HG03108 (cell line): ENCODE measurements at regions not wholly inside any gene's neighbourhood (a gene's known extent, or its start where the extent isn't known, plus 50 kb on each side); places are given as distances from the start of the nearest gene placed in this dataset.
"Not testable (repeated sequence)": the region's sequence is repeated elsewhere in the genome, so short reads cannot be mapped to it uniquely, and the experiment has no call there.

Source experiments
- ATAC-seq: cut with Tn5 transposase; IDR thresholded peaks from one replicate; pipeline ENCODE4 v1.9.1; 2021; ENCODE audit warnings: moderate library complexity; ENCODE audit not compliant: unreplicated experiment

DNA sequence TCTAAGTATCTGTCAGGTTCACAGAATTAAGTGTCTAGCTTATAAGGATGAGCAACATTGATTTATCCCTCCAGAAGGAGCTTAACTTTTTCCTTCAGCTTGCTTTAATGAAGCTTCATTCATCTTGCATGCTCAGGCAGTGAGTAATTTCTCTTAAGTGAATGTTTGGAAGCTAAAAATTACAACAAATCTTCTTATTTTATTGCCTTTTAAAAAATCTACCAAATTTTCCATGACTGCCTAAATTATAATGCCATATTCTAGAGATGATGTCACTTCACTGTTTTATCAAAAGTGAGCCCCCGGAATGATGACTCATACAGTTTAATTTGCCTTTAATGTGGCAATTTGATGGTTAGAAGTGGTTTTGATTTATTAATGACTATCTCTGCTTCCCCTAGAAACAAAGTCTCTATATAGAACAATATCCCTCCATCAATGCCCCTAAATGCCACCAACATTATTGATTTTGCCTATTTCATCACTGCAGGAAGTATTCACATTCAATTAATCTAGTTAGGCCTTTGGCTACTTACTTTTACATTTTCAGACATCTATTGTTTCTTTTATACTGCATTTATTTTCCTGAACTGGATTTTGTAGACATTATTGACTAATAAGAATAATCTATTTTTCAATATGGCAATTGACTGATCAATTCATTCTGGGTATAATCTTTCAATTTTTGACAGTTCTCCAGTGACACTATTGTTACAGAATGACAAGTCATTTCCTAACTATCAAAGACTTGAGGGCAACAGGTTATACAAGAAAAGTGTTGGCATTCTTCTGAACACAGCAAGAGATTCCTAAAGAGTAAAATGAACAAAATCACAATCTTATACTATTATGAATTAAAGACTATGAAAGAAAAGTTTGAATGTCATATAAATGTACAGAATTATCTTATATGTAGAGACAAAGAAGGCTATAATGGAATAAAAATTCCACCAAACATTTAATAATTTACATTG is 139.3 kb upstream of the ODAD2 start:
- ATAC-seq = no peak

DNA sequence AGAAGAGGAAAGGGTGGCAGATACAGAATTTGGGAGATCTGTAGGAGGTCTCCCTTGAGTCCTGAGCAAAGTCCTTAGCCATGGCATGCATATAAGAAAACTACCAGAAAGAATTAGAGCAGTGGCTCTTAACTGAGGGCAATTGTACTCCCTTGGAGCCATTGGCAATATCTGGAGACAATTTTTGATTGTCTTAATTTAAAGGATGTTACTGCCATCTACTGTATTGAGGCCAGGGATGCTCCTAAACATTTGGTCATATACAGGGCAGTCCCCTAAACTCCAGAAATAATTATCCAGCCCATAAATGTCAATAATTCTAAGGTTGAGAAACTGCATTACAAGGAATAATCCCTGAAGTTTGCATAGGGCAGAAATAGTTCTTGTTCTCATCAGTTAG is 136.4 kb upstream of the ODAD2 start:
- ATAC-seq = no peak

DNA sequence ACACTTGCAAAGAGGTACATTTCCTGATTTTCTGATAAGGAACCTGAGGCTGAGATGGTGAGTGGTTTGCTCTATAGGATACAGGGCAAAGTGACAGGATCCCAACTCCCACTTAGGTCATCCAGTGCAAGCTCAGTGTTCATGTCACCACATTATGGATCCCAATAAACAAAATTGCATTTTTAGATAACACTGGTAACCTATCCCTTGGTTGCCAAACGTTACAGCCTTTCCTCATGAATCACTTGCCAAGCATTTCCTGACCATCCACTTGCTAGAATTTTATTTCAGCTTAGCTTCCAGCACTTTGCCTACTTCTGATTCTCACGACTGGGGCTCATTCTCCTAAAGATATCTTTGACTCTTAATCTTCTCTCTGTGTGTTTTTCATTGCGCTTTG is 131.4 kb upstream of the ODAD2 start:
- ATAC-seq = no peak

GRCh38 chr10:28127881-28128280 is 129.0 kb upstream of the ODAD2 start:
- ATAC-seq = no peak

GRCh38 chr10:28125701-28126100 is 126.8 kb upstream of the ODAD2 start:
- no peak for ATAC-seq

DNA sequence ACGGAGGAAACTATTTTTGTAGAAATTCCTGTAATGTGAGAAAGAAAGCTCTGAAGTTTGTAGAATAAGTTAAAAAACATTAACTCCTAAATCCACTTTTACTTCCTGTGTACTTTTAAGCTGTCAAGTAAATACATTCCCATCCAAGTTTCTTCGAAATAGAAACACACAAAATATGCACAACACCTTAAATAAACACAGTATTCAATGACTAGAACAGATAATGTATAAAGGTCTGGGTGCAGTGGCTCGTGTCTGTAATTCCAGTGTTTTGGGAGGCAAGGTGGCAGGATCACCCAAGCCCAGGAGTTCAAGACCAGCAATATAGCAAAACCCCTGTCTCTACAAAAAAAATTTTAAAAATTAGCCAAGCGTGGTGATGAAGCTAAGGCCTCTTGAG is 121.9 kb upstream of the ODAD2 start:
- ATAC-seq = no peak

GRCh38 chr10:28120043-28120749 is 121.3 kb upstream of the ODAD2 start:
- no peak for ATAC-seq

DNA sequence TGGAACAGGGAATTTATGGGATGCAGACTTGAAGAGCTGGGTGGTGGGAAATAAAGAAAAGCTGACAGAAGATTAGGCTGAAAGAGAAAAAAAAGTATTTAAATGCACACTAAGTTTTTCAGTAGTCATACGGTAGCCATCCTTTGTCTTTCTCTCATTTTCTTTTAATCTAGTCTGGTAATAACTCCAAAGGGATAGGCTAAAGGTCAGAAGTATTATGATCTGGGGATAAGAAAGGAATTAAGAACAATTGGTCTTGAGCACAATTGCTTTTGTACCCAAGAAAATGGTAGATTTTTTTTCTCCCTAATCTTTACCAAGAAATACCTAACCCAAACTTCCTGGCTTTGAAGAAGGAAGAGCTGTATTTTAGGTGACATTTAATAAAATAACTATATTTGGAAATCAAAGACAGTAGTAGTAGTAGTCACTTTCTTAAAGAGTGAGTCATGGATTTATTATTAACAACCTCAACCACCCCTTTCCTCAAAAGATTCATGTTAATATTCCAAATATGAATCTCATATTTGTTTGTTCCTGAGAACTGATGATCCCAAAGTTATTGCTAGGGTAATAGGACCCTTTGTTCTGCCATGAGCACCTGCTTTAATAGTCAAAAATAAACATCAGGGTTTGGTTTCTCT is 120.2 kb upstream of the ODAD2 start:
- ATAC-seq = no peak

GRCh38 chr10:28113202-28113601 is 114.3 kb upstream of the ODAD2 start:
- ATAC-seq = no peak

DNA sequence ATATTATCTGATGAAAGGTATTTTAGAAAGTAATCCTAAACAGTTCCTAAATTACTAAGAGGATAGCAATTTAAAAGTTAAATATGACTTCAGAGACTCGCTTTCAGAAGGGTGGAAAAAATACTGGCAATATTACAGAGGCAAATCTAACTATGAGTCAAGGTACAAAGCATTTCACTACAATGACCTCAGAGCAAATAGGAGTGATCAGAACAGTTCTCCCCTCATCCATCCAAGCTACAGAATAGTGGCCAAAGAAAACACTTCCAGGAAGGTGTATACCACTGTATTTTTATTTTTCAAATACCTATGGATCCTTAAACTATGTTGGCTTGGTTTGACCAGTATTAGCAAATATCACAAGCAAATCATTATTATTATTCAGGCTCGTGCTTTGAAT is 112.8 kb upstream of the ODAD2 start:
- ATAC-seq = no peak

DNA sequence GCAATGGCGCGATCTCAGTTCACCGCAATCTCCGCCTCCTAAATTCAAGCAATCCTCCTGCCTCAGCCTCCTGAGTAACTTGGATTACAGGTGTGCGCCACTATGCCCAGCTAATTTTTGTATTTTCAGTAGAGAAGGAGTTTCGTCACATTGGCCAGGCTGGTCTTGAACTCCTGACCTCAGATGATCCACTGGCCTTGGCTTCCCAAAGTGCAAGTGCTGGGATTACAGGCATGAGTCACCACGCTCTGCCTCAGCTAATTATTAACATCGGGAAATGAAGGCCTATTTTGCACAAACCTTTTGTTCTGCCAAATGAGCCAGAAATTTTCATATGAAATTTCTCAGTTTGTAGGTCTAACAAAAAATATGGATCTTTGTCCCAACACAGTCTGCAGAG is 106.7 kb upstream of the ODAD2 start:
- ATAC-seq = no peak

- no peak for ATAC-seq
These were observed 98.8 kb upstream of the ODAD2 start for GRCh38 chr10:28097633-28098032.

DNA sequence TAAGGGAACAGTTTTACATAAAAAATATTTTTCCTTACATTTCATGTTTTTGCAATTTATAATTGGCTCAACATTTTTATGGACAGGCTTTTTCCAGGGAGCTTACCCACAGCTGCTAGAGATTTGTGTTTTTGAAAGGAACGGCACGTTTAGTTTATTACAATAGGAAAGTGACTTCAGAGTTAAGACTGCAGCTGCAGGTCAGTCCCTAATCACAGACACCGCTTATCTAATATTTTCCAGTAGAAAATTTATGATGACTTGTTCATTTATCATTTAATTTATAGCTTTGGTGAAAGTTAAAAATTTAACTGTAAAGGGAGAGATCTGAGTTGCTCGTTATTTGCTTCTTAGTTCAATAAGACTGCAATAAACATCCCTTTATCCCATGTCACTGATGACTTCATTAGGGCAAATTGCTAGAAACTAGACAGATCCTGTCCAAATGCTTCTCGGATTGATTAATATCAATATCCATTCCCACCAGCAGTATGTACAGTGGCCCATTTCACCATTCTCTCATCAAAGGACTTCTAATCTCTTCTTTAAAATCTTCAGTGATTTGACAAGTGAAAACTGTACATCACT is 97.0 kb upstream of the ODAD2 start:
- ATAC-seq = no peak

DNA sequence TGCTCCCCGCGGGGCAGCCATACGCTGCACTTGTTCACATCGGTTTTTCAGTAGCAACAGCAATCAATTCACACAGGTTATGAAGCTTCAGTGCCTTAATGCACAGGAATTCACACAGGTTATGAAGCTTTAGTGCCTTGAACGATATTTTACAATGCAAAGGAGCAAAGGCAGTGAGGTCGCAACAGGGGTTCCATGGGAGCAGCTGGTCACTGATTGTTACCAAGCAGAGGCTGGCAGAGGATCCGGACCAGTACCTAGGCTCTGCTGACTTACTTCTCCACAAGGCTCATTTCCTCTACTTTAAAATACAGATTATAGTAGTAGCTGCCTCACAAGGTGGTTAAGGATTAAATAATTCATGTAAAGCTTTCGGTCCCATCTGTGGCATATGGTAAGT is 95.2 kb upstream of the ODAD2 start:
- no peak for ATAC-seq

DNA sequence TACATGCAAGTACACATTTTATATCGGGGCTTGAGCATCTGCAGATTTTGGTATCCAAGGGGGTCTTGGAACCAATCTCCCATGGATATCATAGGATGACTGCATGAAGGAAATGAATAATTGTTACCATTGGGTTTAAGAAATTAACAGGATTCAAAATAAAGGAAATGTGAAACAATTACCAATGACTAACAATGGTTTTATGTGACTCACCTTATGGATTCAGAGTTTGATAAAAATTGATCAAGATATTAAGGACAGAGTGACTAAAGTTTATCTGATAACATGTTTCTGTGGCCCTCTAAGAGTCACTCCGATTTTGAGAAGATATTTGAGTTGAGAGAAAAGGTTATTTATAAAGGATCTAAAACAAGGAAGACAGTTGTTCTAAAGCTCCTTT is 93.0 kb upstream of the ODAD2 start:
- ATAC-seq = no peak

- no peak for ATAC-seq
These were observed 91.6 kb upstream of the ODAD2 start for GRCh38 chr10:28090506-28090905.

GRCh38 chr10:28089467-28089866 is 90.6 kb upstream of the ODAD2 start:
- ATAC-seq = no peak

GRCh38 chr10:28087661-28088351 is 88.9 kb upstream of the ODAD2 start:
- no peak for ATAC-seq

GRCh38 chr10:28085760-28086159 is 86.9 kb upstream of the ODAD2 start:
- ATAC-seq = not testable (repeated sequence)

DNA sequence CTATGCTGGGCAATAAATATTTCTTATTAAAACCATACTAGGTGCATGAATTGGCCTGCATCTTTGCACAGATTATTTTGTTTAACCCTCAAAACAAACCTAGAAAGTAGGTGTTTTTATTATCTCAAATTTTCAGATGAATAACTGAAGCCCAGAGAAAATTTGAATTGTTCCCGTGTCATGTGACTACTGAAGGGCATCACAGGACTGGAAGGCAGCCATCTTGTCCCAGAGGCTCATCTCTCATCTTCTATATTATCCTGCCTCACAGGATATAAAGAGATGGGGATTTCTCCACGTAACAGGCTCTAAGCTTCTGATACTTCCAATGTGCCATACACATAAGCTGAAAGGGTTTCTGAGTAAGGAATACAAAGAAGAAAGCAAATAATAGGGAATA is 84.0 kb upstream of the ODAD2 start:
- ATAC-seq = no peak

DNA sequence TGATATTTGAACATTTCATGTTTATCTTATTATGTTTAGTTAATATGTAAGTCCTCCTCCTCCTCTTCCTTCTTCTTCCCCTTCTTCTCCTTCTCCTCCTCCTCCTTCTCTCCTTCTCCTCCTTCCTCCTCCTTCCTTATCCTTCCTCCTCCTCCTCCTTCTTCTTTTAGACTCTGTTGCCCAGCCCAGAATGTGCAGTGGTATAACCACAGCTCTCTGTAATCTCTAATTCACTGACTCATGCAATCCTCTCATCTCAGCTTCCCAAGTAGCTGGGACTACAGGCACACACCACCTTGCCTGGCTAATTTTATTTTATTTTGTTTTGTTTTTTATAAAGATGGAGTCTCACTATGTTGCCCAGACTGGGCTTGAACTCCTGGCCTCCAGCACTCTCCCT is 83.4 kb upstream of the ODAD2 start:
- ATAC-seq = no peak
